GM21360 (cell line): ENCODE measurements at regions not wholly inside any gene's neighbourhood (a gene's known extent, or its start where the extent isn't known, plus 50 kb on each side); places are given as distances from the start of the nearest gene placed in this dataset.

Experiments
- ATAC-seq: cut with Tn5 transposase; IDR thresholded peaks from one replicate; pipeline ENCODE4 v1.9.1; 2021; ENCODE audit warnings: mild to moderate bottlenecking, moderate library complexity; ENCODE audit not compliant: unreplicated experiment

DNA sequence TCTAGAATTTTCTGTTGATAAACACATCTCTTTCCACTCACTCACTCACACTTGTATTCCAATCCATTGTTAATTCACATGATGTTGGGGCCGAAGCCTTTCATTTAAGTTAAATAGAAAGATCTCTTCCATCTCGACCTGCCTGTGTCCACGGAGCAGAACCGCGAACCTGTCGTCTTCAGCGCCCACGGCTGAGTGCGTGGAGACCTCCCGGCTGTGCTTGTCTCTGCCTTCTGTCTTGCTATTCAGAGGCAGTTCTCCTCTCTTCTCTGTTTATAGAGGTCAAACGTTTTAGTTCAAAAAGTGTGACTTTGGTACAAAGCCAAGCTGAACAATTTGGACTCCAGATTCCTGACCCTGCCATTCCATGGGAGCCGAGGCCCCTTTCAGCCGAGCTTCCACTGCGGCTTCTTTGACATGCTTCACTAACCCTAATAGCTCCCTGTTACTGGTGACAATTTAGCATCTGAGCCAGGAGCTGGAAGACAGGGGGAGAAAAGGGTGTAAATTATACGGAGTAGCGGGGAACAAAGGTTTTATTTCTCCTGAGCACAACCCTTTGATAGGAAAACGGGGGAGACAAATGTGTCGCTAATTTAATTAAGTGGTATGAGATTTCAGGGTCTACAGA lies 314.4 kb upstream of the IRX4 start:
- no peak for ATAC-seq

DNA sequence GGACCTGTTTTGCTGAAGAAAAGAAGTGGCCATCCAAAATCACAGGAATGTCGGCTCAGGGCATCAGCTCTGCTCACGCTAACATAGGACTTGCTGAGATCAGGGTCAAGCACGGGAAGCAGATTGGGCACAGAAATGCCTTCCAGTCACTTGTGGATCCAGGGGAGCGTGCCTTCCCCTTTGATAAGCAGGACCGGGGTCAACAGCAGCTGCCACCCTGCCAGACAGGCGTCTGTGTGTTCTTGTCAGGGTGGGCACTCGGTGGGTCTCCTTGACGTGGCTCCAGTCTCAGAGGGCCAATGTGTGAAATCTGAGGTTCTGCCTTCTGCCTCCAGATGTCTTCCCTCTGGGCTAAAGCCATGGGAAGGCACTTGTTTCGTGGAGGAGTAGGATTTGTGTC lies 313.7 kb upstream of the IRX4 start:
- ATAC-seq, result no peak

DNA sequence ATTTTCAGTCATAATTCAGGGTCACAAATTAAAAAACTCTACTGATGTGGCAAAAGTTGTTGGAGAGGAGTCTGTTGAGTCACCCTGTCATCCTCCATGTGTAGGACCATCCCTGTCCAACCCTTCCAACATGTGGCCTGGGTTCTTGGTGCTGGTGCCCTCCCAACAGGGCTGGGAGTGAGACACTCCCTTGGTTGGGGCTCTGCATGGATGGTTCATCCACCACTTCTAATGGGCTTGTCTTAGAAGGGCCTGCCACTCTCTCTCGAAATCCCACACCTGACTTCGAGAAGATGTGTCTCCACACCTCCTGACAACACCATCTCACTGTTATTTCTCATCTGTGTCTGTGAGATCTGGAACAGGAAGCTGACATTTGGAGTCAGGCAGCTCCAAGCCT lies 312.2 kb upstream of the IRX4 start:
- no peak for ATAC-seq

DNA sequence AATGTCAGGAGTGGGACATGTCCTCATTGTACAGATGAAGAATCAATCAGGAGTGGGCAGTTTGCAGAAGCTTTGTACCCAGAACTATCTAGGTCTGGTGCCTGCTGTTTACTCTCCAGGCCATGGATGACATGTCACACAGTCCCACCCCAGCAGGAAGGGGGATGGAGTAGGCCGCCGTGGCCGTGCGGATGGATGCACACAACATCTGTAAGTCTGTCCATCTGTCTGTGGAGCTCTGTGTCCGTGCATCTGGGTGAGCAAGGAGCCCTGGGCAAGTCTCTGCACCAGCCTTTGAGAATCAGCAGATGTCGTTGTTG lies 311.5 kb upstream of the IRX4 start:
- no peak for ATAC-seq

DNA sequence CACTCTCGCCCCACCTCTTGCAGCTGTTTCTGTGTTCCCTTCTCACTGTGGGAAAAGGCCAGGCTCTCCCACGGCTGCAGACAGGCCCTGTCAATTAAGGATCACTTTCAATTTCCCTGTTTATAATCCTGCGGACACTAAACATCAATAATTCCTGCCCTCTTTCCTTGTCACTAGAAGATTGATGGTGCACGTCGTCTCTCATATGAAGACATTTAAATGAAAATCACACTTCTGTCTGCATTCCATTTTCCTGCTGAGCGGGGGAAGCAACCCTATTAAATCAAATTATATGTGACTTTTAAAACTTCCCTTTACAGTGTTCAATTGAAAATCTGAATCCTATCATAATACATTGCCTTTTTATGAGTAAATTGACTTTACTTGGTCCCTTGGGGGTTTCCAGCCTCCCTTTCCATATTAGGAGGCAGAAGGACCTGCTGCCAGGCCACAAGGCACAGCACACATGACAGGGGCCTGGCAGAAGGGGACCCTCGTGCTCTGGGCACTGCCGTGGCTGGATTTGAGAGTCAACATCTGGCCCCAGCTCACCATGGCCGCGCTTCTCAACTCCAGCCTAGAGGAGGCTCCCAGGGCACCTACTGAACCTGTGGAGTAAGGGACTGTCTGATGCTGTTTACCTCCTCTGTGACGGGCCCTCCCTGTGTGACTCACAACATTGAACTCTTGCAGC lies 311.0 kb upstream of the IRX4 start:
- ATAC-seq, result no peak

DNA sequence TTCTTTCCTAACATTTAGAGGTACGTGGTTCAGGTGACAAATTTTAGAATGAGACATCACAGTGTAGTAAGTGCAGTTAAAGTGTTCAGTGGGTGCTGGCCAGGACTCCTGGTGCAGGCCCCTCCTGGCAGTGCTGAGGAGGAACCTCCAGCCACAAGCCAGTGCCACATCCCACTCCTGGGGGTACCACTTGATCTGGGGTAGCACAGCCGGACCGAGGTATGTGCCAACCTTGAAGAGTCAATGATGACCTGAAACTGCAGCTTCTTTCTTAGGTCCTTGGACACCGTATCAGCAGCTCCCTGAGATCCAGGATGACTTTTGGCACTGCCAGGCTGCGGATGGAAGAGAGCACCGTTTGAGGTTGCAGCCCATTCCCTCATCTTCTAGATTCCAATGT lies 310.4 kb upstream of the IRX4 start:
- ATAC-seq, result no peak

DNA sequence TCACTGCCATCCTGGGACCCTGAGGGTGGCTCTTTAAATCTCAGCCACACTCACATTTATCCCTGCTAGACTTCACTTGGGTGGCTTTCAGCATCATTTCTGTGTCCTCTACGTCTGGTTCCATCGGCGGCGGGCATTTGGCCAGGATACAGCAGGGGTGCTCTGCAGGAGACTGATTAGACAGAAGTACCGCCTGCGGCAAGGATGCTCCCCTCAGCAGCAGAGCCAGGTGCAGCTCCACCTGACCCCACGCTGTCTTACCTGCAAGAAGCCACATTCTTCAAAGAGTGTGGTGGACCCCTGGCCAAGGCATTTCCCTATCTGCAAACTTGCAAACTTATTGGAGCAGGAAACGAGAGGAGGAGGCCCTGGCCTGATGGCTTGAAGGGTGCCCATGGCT lies 309.8 kb upstream of the IRX4 start:
- ATAC-seq, result no peak

DNA sequence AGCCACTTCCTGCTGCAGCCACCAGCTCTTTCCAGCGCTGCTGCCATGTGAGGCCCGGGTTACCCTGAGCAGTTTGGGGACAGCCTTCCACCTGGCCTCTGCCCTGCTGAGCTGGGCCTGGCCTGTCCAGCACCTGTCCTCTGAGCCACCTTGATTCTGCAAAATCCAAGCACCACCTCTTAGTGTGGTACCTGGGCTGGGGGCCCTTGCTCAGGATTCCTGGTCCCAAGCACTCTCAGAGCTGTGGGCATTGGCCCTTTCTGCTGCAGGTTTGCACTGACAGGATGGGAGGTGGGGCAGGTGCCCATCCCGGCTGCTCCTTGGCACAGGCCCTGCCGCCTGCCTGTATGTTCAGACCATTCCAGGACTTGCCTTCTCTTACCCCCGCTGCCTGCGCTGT lies 309.2 kb upstream of the IRX4 start:
- no peak for ATAC-seq

DNA sequence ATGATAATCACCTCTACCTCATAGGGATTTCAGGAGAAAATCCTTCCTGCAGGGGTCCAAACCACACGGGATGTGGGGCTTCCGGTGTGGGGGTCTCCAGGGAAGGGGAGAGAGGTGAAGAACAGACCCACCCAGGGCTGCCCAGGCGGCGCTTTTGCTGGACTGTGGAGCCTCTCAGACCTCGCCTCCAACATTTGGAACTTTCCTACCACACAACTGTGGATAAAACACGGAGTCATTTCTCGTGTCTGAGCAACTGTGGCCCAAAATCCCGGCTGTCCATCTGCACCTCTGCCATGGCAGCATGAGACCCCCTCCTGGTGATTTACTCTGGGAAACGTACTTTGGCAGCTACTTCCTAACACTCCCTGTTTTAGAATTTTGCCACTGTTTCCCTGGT lies 307.8 kb upstream of the IRX4 start:
- ATAC-seq, result no peak

DNA sequence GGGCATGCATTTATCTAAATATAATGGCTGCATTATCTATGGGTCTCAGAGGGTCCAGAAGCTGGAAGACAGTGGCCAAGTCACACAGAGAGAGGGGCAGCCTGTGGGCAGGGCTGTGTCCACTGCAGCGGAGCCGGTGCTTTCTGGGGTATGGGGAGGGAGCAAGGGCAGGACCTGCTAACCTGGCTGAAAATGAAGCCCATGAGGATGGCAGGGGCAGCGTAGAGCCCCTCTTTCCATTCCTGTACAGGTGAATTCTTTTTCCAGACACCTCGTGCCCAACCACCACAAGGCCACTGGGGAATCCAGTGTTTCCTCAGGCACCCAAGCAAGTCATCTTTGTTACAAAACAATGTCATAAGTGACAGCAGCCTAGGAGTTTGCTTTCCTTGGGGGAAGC lies 305.9 kb upstream of the IRX4 start:
- no peak for ATAC-seq

DNA sequence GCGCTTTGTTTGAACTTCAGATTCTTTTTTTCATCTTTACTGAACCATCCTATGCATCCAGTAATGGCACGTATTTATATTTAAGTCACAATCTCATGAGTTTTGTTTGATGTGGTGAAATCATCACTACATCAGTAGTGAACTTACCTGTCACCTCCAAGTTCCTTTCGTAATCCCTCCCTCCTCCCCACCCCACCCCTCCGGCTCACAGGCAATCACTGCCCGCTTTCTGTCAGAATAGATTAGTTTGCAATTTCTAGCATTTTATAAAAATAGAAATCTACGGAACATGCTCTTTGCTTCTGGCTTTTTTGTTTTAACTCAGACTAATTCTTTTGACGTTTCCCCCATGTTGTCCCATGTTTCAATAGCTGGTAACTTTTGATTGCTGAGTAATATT lies 305.4 kb upstream of the IRX4 start:
- no peak for ATAC-seq

DNA sequence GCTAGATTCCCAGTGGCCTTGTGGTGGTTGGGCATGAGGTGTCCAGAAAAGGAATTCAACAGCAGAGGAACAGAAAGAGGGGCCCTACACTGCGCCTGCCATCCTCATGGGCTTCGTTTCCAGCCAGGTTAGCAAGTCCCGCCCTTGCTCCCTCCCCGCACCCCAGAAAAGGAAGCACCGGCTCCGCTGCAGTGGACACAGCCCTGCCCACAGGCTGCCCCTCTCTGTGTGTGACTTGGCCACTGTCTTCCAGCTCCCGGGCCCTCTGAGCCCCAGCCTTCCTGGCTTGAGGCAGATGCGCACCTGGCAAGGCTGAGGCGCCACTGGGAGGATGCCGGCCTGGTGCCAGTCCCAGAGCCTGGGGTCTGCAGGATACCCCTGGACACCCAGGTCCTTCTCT lies 305.0 kb upstream of the IRX4 start:
- ATAC-seq, result no peak

DNA sequence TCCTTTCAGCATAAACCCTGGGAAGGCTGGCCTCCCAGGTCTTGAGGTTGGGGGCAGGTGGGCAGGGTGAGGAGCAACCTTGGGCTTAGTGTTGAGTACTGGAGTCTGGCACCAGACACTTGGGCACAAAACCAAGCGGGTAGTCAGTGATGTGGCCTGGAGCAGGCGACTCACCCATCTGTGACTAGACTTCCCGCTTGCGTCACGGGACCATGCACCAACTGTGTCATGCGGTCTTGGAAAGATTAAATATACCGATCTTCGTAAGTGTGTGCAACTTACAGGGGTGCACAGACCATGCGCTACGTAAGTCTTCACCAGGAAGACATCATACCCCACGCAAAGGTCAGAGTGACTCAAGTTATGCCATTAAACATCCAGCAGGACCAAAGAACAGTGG lies 304.4 kb upstream of the IRX4 start:
- ATAC-seq, result no peak

DNA sequence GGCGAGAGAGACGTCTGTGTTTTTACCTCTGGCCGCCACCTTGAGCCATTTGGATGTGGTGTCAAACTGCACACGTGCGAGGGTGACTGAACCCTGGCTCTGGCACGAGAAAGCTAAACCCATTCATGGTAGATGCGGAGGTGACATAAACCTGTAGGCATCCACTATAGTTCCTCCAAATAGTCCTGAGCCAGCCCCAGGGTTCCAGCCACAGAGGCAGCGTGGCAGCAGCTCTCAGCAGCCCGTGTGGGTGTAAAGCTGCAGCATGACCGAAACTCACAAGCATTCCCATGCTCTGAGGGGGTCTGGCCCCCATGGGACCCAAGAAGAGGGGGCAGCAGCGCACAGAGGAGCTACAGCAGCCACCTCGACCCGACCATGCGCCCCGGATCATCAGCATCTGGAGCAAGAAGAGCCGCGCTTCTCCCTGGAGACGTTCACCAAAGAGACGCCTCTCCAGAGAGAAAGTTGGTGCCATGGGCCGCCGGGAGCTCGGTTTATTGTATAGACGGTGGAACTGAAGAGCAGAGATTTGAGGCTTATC lies 303.8 kb upstream of the IRX4 start:
- ATAC-seq, result no peak

DNA sequence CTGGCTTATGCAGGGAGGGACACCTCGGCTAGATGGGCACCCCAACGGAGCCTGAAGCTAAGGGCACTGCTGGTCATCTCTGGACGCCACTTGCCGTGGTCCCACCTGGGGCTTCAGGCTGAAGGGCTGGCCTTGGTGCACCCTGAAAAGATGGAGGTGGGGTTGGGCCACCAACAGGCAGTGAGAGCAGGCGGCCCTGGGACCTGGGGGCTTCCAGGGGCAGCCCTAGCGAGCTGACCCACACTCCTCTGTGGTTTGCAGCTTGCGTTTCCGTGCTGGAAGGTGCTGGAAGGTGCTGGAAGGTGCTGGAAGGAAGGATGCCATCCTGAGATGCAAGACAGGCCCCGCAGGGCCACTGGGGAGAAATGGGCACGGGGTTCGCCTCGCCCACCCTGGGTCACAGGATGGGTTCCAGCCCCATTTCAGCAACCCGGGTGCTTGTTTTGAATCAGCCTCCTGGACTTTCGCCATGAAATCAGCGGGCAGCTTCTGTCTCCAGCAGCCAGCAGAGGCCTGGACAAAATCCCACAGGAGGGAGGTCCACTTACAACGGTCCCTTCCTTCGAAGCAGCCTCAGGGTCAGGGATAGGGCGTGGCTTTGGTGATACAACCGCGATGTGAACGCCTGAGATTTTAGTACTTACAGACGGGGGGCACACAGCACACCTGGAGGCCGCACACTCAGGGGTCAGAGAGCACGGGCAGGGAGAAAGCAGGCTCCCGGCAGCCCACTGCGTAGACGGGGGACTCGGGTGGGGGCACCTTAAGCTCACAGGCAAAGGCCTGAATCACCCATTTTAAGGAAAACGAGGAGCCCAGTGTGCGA lies 303.1 kb upstream of the IRX4 start:
- no peak for ATAC-seq

DNA sequence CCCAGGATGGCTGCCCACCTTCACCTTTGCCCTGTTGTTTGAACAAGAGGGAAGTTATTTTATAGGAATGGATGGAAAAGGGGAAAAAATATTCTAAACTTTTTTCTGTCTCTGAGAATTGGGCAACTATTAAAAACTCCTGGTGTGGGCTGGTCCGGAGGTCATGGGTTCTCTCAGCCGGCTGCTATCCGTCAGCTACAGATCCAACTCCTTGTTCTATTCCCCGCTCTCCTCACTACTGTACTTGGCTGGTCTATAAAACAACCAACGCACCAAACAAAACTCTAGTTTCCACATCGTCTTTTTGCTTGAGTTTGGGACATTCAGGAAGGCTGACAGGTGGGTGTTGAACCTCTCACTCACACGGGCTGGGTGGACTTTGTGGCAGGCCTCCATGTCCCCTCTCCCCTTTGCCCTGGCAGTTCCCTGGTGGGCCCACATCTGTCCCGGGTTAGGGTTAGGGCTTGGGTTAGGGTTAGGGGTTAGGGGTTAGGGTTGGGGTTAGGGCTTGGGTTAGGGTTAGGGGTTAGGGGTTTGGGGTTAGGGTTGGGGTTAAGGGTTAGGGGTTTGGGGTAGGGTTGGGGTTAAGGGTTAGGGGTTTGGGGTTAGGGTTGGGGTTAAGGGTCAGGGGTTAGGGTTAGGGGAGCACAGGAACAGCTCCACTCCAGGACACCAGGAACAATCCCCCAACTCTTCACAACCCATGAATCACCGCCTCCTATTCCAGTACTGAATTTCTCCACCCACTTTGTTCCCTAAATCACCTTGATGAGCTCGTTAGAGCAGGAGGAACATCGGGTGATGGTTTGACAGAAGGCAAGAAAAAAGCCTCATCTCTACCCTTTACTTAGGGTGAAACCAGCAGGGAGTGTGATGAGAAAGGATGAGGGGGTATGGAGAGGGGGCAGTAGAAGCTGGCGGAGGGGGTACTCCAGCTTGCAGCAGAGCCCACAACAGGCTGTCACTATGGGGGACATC lies 302.1 kb upstream of the IRX4 start:
- ATAC-seq, result no peak

DNA sequence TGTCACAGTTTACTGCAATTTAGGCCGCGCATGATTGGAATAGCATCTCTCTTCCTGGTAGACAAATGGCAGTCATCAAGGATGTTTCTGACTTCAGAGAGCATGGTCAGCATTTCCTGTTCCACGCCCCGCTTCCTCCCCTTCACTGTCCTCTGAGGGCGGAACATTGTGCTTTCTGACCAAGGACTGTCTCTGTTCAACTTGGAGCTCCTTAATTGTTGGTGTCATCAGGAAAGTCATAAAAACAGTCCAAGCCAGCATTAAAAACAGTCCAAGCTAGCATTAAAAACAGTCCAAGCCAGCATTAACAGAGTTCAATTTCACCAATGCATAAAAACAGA lies 301.3 kb upstream of the IRX4 start:
- ATAC-seq, result no peak

DNA sequence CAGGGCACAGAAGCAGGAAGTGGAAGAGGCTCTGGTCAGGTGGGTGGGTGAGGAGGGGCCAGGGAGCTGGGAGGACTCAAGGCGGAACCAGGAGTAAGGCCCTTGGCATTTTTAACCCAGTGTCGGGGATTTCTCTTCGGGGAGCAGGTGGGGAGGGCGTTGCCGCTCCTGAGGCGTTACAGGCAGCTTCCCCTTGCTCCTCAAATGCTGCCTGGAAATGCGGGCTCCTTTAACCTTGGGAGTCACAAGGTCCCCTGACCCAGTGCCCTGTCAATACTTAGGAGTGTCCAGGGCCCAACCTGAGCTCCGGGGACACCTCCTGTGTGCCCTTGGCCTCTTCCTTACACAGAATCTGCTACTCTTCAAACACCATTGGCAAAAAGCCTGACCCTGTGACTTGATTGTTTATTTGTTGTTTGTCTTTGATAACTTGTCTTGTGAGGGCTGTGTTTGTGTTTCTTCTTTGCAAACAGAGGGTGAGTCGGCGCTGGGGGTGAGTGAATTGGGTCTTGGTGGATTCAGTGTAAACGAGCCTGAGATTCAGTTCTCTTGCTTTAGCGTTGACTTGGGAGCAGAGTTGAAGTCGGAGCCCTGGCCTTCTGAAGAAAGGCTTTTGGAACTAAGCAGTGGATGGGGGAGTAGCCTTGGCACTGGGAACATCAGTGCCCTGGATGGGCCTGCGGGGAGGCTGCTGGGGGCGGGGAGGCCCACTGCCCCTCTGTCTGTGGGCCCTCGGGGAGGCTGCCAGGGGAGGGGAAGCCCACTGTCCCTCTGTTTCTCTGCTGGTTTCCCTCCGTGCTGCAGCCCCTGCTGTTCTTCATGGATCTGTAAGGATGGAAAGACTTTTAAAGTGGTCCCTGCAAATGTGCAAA lies 300.7 kb upstream of the IRX4 start:
- ATAC-seq, result no peak

DNA sequence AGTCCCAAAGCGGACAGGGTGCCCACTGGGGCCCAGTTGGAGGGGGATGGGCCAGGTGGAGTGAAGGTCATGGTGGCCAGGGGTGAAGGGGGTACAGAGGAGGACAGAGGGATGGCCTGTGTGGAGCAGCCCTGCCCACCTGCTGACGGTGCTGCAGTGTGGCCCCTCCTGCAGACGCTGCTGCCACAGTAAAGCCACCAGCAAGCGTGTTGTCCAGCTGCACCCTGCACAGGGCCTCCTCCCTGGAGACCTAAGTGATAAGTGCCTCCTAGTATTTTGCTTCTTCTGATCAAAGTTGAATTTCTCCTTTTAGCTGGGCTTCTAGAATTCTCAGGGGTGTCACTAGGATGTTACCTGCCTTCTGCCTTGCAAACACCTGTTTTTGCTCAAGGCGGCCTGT lies 299.3 kb upstream of the IRX4 start:
- no peak for ATAC-seq

DNA sequence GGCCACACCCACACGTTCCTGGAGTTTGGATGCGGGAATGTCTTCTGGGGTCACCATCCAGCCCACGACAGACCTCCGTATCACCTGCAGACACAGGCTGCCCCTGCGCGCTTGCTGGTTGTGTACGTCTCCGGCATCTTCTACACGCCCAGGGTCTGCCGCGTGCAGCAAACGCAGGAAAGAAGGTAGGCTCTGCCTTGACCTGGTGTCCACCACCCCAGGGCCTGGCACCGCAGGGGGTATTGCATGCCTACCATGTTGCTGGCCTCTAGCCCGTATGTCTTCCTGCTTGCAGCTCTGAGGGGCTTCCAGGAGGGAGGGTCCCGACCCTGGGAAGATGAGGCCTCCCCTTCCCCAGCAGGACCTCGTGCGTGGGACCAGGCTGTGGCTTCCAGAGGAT lies 298.8 kb upstream of the IRX4 start:
- no peak for ATAC-seq
